Neural cell (in vitro differentiated cells): ENCODE measurements at regions not wholly inside any gene's neighbourhood (a gene's known extent, or its start where the extent isn't known, plus 50 kb on each side); places are given as distances from the start of the nearest gene placed in this dataset.
"Not testable (repeated sequence)": the region's sequence is repeated elsewhere in the genome, so short reads cannot be mapped to it uniquely, and the experiment has no call there.

Experiments
- EZH2 ChIP-seq: fragments of 200-600, 300-800 bp; shearing (Covaris generic), sonication (generic); IDR thresholded peaks from 2 replicates; pipeline ENCODE4 v1.6.1; 2014; ENCODE audit warnings: antibody characterized with exemption, low read length, borderline replicate concordance, mild to moderate bottlenecking; ENCODE audit not compliant: insufficient read depth, poor library complexity, severe bottlenecking
- POLR2AphosphoS5 ChIP-seq: IDR thresholded peaks from 2 replicates; pipeline ENCODE4 v1.6.1; 2012
- TF ChIP-seq, protein P1 (sequence below): fragments of 450-650 bp; IDR thresholded peaks from 2 replicates; pipeline ENCODE4 v1.5.1; 2014; ENCODE audit warnings: antibody characterized with exemption, mild to moderate bottlenecking, moderate library complexity; ENCODE audit not compliant: poor library complexity, severe bottlenecking
- TF ChIP-seq, protein P2 (sequence below): IDR thresholded peaks from 2 replicates; pipeline ENCODE4 v1.6.1; 2012; ENCODE audit warnings: borderline replicate concordance

DNA sequence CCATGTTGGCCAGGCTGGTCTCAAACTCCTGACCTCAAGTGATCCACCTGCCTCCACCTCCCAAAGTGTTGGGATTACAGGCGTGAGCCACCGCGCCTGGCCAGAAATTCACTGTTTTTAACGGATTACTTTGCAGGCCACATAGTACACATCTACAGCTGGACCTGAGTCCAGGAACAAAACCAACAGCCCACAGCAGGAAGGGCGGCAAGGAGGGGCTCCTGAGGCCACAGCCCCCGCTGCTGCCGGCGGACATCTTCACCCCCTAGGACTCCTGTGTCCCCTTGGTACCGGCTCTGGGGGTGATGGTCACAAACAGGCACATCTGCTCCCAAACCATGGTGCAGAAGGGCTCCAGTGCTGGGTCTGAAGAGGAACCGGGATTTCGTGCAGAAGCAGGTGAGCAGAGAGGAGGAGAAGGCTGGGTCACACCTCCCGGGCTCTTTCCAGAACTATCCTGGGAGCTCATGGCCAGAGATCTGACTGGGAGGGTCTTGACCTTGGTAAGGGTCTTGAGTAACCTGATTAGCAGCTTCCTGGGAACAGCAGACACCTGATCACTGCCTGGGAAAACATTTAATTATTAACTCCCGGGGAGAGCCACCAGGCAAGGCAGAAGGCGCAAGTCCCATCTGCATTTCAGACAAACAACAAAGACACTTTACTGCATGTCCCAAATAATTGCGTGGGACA, 99.9 kb downstream of the SHANK2 start:
- TF ChIP-seq, protein P1, sequence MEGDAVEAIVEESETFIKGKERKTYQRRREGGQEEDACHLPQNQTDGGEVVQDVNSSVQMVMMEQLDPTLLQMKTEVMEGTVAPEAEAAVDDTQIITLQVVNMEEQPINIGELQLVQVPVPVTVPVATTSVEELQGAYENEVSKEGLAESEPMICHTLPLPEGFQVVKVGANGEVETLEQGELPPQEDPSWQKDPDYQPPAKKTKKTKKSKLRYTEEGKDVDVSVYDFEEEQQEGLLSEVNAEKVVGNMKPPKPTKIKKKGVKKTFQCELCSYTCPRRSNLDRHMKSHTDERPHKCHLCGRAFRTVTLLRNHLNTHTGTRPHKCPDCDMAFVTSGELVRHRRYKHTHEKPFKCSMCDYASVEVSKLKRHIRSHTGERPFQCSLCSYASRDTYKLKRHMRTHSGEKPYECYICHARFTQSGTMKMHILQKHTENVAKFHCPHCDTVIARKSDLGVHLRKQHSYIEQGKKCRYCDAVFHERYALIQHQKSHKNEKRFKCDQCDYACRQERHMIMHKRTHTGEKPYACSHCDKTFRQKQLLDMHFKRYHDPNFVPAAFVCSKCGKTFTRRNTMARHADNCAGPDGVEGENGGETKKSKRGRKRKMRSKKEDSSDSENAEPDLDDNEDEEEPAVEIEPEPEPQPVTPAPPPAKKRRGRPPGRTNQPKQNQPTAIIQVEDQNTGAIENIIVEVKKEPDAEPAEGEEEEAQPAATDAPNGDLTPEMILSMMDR = not testable (repeated sequence)
- TF ChIP-seq EZH2, POLR2AphosphoS5: not testable (repeated sequence)
- TF ChIP-seq, protein P2, sequence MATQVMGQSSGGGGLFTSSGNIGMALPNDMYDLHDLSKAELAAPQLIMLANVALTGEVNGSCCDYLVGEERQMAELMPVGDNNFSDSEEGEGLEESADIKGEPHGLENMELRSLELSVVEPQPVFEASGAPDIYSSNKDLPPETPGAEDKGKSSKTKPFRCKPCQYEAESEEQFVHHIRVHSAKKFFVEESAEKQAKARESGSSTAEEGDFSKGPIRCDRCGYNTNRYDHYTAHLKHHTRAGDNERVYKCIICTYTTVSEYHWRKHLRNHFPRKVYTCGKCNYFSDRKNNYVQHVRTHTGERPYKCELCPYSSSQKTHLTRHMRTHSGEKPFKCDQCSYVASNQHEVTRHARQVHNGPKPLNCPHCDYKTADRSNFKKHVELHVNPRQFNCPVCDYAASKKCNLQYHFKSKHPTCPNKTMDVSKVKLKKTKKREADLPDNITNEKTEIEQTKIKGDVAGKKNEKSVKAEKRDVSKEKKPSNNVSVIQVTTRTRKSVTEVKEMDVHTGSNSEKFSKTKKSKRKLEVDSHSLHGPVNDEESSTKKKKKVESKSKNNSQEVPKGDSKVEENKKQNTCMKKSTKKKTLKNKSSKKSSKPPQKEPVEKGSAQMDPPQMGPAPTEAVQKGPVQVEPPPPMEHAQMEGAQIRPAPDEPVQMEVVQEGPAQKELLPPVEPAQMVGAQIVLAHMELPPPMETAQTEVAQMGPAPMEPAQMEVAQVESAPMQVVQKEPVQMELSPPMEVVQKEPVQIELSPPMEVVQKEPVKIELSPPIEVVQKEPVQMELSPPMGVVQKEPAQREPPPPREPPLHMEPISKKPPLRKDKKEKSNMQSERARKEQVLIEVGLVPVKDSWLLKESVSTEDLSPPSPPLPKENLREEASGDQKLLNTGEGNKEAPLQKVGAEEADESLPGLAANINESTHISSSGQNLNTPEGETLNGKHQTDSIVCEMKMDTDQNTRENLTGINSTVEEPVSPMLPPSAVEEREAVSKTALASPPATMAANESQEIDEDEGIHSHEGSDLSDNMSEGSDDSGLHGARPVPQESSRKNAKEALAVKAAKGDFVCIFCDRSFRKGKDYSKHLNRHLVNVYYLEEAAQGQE = not testable (repeated sequence)
